ENCODE measurements at regions not wholly inside any gene's neighbourhood (a gene's known extent, or its start where the extent isn't known, plus 50 kb on each side); places are given as distances from the start of the nearest gene placed in this dataset.

- H3K9me3 Mint-ChIP-seq = no peaks in the 10 kb centered on the region
- H3K27ac ChIP-seq (ENCODE audit: low read depth, low read length) = no peak overlapping the region
- no peaks in the 10 kb centered on the region for H3K4me1 ChIP-seq (ENCODE audit: insufficient read depth, low read length)
- no peaks in the 10 kb centered on the region for H3K4me1 Mint-ChIP-seq
- no peak overlapping the region for H3K4me3 Mint-ChIP-seq
- ChIA-PET CTCF (ENCODE audit: partially characterized antibody) (no interaction called here), POLR2A (ENCODE audit: partially characterized antibody) (no interaction called here)
- H3K36me3 ChIP-seq (ENCODE audit: insufficient read depth, low read length) = no peaks in the 10 kb centered on the region
- DNase-seq = no peak
- no peaks in the 10 kb centered on the region for H3K27me3 ChIP-seq (ENCODE audit: insufficient read depth, low read length)
- H3K36me3 Mint-ChIP-seq = no peaks in the 10 kb centered on the region
- H3K9me3 ChIP-seq (ENCODE audit: control insufficient read depth in 1 of 2, low read length in 2 of 2) = no peaks in the 10 kb centered on the region
- H3K4me3 ChIP-seq (ENCODE audit: low read length in 2 of 2) = no peak overlapping the region
- intact Hi-C loops (cut with micrococcal nuclease) = no loop called here
- H3K27ac Mint-ChIP-seq = no peak overlapping the region
- H3K27me3 Mint-ChIP-seq = peaks cover 0 to 2% of the 10 kb centered on the region in 2 donors
Observed at GRCh38 chr18:46378126-46378863, 274.1 kb downstream of the HAUS1 start.

- H3K36me3 ChIP-seq (ENCODE audit: insufficient read depth, low read length) = no peaks in the 10 kb centered on the region
- DNase-seq = no peak
- CTCF ChIA-PET (ENCODE audit: partially characterized antibody) = no interaction called here
- H3K9me3 ChIP-seq (ENCODE audit: control insufficient read depth in 1 of 2, low read length in 2 of 2) = no peaks in the 10 kb centered on the region
- H3K27me3 ChIP-seq (ENCODE audit: insufficient read depth, low read length) = no peaks in the 10 kb centered on the region
- H3K9me3 Mint-ChIP-seq = no peaks in the 10 kb centered on the region
- H3K36me3 Mint-ChIP-seq = no peaks in the 10 kb centered on the region
- no peak overlapping the region for H3K27ac Mint-ChIP-seq
- H3K4me1 Mint-ChIP-seq = no peaks in the 10 kb centered on the region
- intact Hi-C loops (cut with micrococcal nuclease) = no loop called here
- H3K4me3 ChIP-seq (ENCODE audit: low read length in 2 of 2) = no peak overlapping the region
- no peak overlapping the region for H3K27ac ChIP-seq (ENCODE audit: low read depth, low read length)
- no peaks in the 10 kb centered on the region for H3K4me1 ChIP-seq (ENCODE audit: insufficient read depth, low read length)
- H3K27me3 Mint-ChIP-seq = peaks cover 0 to 2% of the 10 kb centered on the region in 2 donors
- no peak overlapping the region for H3K4me3 Mint-ChIP-seq
- POLR2A ChIA-PET (ENCODE audit: partially characterized antibody) = no interaction called here
Observed at GRCh38 chr18:46378864-46379207, 274.7 kb downstream of the HAUS1 start.

GRCh38 chr18:46379323-46379950, 275.3 kb downstream of the HAUS1 start:
- no peaks in the 10 kb centered on the region for H3K27me3 ChIP-seq (ENCODE audit: insufficient read depth, low read length)
- no peaks in the 10 kb centered on the region for H3K4me1 Mint-ChIP-seq
- H3K27ac ChIP-seq (ENCODE audit: low read depth, low read length) = no peak overlapping the region
- no peaks in the 10 kb centered on the region for H3K9me3 Mint-ChIP-seq
- H3K4me1 ChIP-seq (ENCODE audit: insufficient read depth, low read length) = no peaks in the 10 kb centered on the region
- H3K4me3 Mint-ChIP-seq = no peak overlapping the region
- intact Hi-C loops (cut with micrococcal nuclease) = no loop called here
- H3K9me3 ChIP-seq (ENCODE audit: control insufficient read depth in 1 of 2, low read length in 2 of 2) = no peaks in the 10 kb centered on the region
- H3K27me3 Mint-ChIP-seq = peaks cover 2% of the 10 kb centered on the region in 2 donors
- no peak overlapping the region for H3K27ac Mint-ChIP-seq
- no peaks in the 10 kb centered on the region for H3K36me3 ChIP-seq (ENCODE audit: insufficient read depth, low read length)
- CTCF ChIA-PET (ENCODE audit: partially characterized antibody) = no interaction called here
- H3K4me3 ChIP-seq (ENCODE audit: low read length in 2 of 2) = no peak overlapping the region
- POLR2A ChIA-PET (ENCODE audit: partially characterized antibody) = no interaction called here
- no peaks in the 10 kb centered on the region for H3K36me3 Mint-ChIP-seq
- DNase-seq = no peak

- DNase-seq = no peak
- Mint-ChIP-seq H3K36me3 (no peaks in the 10 kb centered on the region), H3K4me1 (no peaks in the 10 kb centered on the region), H3K27ac (no peak overlapping the region), H3K9me3 (peaks cover 0 to 2% (median 0%) of the 10 kb centered on the region in 8 donors), H3K4me3 (no peak overlapping the region), H3K27me3 (peaks cover 0 to 4% of the 10 kb centered on the region in 2 donors)
- CTCF ChIA-PET (ENCODE audit: partially characterized antibody) = interaction anchor here (0.9 kb wide), 1 partner anchor 13 kb away, joined by 3 read pairs; no protein-coding TSS in a partner anchor
- Histone ChIP-seq H3K27me3 (ENCODE audit: insufficient read depth, low read length) (no peaks in the 10 kb centered on the region), H3K9me3 (ENCODE audit: control insufficient read depth in 1 of 2, low read length in 2 of 2) (no peaks in the 10 kb centered on the region), H3K36me3 (ENCODE audit: insufficient read depth, low read length) (no peaks in the 10 kb centered on the region), H3K27ac (ENCODE audit: low read depth, low read length) (no peak overlapping the region), H3K4me3 (ENCODE audit: low read length in 2 of 2) (no peak overlapping the region), H3K4me1 (ENCODE audit: insufficient read depth, low read length) (no peaks in the 10 kb centered on the region)
- intact Hi-C loops (cut with micrococcal nuclease) = no loop called here
- POLR2A ChIA-PET (ENCODE audit: partially characterized antibody) = no interaction called here
Observed at GRCh38 chr18:46385124-46385523, 271.9 kb downstream of the LOXHD1 start.

GRCh38 chr18:46386788-46387187, 270.2 kb downstream of the LOXHD1 start:
- peaks cover 0 to 2% (median 0%) of the 10 kb centered on the region in 8 donors for H3K9me3 Mint-ChIP-seq
- Histone ChIP-seq H3K4me1 (ENCODE audit: insufficient read depth, low read length) (no peaks in the 10 kb centered on the region), H3K9me3 (ENCODE audit: control insufficient read depth in 1 of 2, low read length in 2 of 2) (no peaks in the 10 kb centered on the region), H3K4me3 (ENCODE audit: low read length in 2 of 2) (no peak overlapping the region), H3K27ac (ENCODE audit: low read depth, low read length) (no peak overlapping the region), H3K36me3 (ENCODE audit: insufficient read depth, low read length) (no peaks in the 10 kb centered on the region), H3K27me3 (ENCODE audit: insufficient read depth, low read length) (no peaks in the 10 kb centered on the region)
- H3K4me3 Mint-ChIP-seq = no peak overlapping the region
- no peak overlapping the region for H3K27ac Mint-ChIP-seq
- POLR2A ChIA-PET (ENCODE audit: partially characterized antibody) = no interaction called here
- intact Hi-C loops (cut with micrococcal nuclease) = no loop called here
- H3K4me1 Mint-ChIP-seq = no peaks in the 10 kb centered on the region
- CTCF ChIA-PET (ENCODE audit: partially characterized antibody) = interaction anchor here (1.0 kb wide), 1 partner anchor 9 kb away, joined by 3 read pairs; no protein-coding TSS in a partner anchor
- peaks cover 0 to 4% of the 10 kb centered on the region in 2 donors for H3K27me3 Mint-ChIP-seq
- DNase-seq = no peak
- no peaks in the 10 kb centered on the region for H3K36me3 Mint-ChIP-seq

GRCh38 chr18:46387441-46388131, 269.4 kb downstream of the LOXHD1 start:
- Histone ChIP-seq H3K27ac (ENCODE audit: low read depth, low read length) (no peak overlapping the region), H3K27me3 (ENCODE audit: insufficient read depth, low read length) (no peaks in the 10 kb centered on the region), H3K36me3 (ENCODE audit: insufficient read depth, low read length) (no peaks in the 10 kb centered on the region), H3K9me3 (ENCODE audit: control insufficient read depth in 1 of 2, low read length in 2 of 2) (no peaks in the 10 kb centered on the region), H3K4me3 (ENCODE audit: low read length in 2 of 2) (no peak overlapping the region), H3K4me1 (ENCODE audit: insufficient read depth, low read length) (no peaks in the 10 kb centered on the region)
- Mint-ChIP-seq H3K9me3 (peaks cover 0 to 2% (median 0%) of the 10 kb centered on the region in 8 donors), H3K27me3 (peaks cover 0 to 4% of the 10 kb centered on the region in 2 donors), H3K4me3 (no peak overlapping the region), H3K4me1 (no peaks in the 10 kb centered on the region), H3K27ac (no peak overlapping the region), H3K36me3 (no peaks in the 10 kb centered on the region)
- intact Hi-C loops (cut with micrococcal nuclease) = no loop called here
- ChIA-PET CTCF (ENCODE audit: partially characterized antibody) (interaction anchor here (1.0 kb wide), 1 partner anchor 8 kb away, joined by 3 read pairs; no protein-coding TSS in a partner anchor), POLR2A (ENCODE audit: partially characterized antibody) (no interaction called here)
- no peak for DNase-seq

- Mint-ChIP-seq H3K9me3 (peaks cover 0 to 2% (median 0%) of the 10 kb centered on the region in 8 donors), H3K27ac (no peak overlapping the region), H3K36me3 (no peaks in the 10 kb centered on the region), H3K4me3 (no peak overlapping the region), H3K4me1 (no peaks in the 10 kb centered on the region), H3K27me3 (peaks cover 0 to 4% of the 10 kb centered on the region in 2 donors)
- no peaks in the 10 kb centered on the region for H3K4me1 ChIP-seq (ENCODE audit: insufficient read depth, low read length)
- ChIA-PET CTCF (ENCODE audit: partially characterized antibody) (interaction anchor here (1.6 kb wide), 1 partner anchor 38 kb away, joined by 3 read pairs; no protein-coding TSS in a partner anchor), POLR2A (ENCODE audit: partially characterized antibody) (no interaction called here)
- H3K9me3 ChIP-seq (ENCODE audit: control insufficient read depth in 1 of 2, low read length in 2 of 2) = no peaks in the 10 kb centered on the region
- intact Hi-C loops (cut with micrococcal nuclease) = no loop called here
- no peaks in the 10 kb centered on the region for H3K27me3 ChIP-seq (ENCODE audit: insufficient read depth, low read length)
- DNase-seq = no peak
- H3K27ac ChIP-seq (ENCODE audit: low read depth, low read length) = no peak overlapping the region
- H3K36me3 ChIP-seq (ENCODE audit: insufficient read depth, low read length) = no peaks in the 10 kb centered on the region
- no peak overlapping the region for H3K4me3 ChIP-seq (ENCODE audit: low read length in 2 of 2)
Observed at GRCh38 chr18:46388286-46388685, 268.7 kb downstream of the LOXHD1 start.
